A549 (cell line): ENCODE measurements at regions not wholly inside any gene's neighbourhood (a gene's known extent, or its start where the extent isn't known, plus 50 kb on each side); places are given as distances from the start of the nearest gene placed in this dataset.
A peak's percentile ranks its signal among the peaks of the same experiment; 100 is the strongest.

Experiments used
- ATAC-seq, 2 experiments: fragments of 200-7000 bp in 1 of 2; fragments of >200 bp in 1 of 2; cut with Nextera tagmentation in 1 of 2; cut with Tn5 transposase in 1 of 2; 3 replicates each; pipeline versions ENCODE4 v1.8.0 to v1.9.1; 2018 to 2020; ENCODE audit warnings: mild to moderate bottlenecking in 1 of 2, moderate library complexity in 1 of 2
- CTCF ChIA-PET: fragments of 300-600 bp; sonication (Branson Sonifier 250); formaldehyde crosslinking; extraction: SDS; loops from one replicate; lab custom pipeline; 2021; ENCODE audit warnings: antibody characterized with exemption, inconsistent platforms; lab: Yijun Ruan, JAX
- POLR2A ChIA-PET: fragments of 350-600 bp; formaldehyde crosslinking; extraction: SDS; loops from one replicate; lab custom pipeline; 2021; ENCODE audit warnings: antibody characterized with exemption, inconsistent platforms; lab: Yijun Ruan, JAX
- DNase-seq, 2 experiments: peaks; one replicate each; pipeline versions ENCODE4 v3.0.0 to v3.0.0-alpha.2; 2011 to 2016; ENCODE audit warnings: low read depth in 1 of 2, low spot score in 1 of 2
- FAIRE-seq: peaks from 2 replicates; lab custom pipeline; 2011; peaks lifted over from hg19 to GRCh38; lab: Jason Lieb, UNC
- H3K27ac ChIP-seq, 2 experiments: fragments of >200 bp; sonication (Bioruptor Twin); formaldehyde crosslinking; 3 replicates each; pipeline ENCODE4 v1.5.1; 2016 to 2017
- H3K4me1 ChIP-seq: fragments of >200 bp; sonication (Bioruptor Twin); formaldehyde crosslinking; 3 replicates; pipeline ENCODE4 v1.6.1; 2016
- H3K4me2 ChIP-seq: fragments of >200 bp; sonication (Bioruptor Twin); formaldehyde crosslinking; 3 replicates; pipeline ENCODE4 v1.6.1; 2016
- H3K4me3 ChIP-seq: fragments of >200 bp; sonication (Bioruptor Twin); formaldehyde crosslinking; 3 replicates; pipeline ENCODE4 v1.5.1; 2016
- H3K9me3 ChIP-seq: fragments of >200 bp; sonication (Bioruptor Twin); formaldehyde crosslinking; 3 replicates; pipeline ENCODE4 v1.6.1; 2016
- BHLHE40 ChIP-seq: IDR thresholded peaks from 2 replicates; pipeline ENCODE4 v1.6.1; 2012; ENCODE audit warnings: low read depth, low read length, inconsistent platforms
- CBX8 ChIP-seq: fragments of 200-600 bp; sonication (generic); IDR thresholded peaks from 2 replicates; pipeline ENCODE4 v1.6.1; 2016
- CTCF ChIP-seq: fragments of >200 bp; sonication (Bioruptor Twin); formaldehyde crosslinking; IDR thresholded peaks from 3 replicates; pipeline ENCODE4 v1.5.1; 2016
- EP300 ChIP-seq, 2 experiments: fragments of >200 bp; sonication (Bioruptor Twin); formaldehyde crosslinking; IDR thresholded peaks; 2 replicates in 1 of 2; 3 replicates in 1 of 2; pipeline ENCODE4 v1.6.1; 2016 to 2017
- KDM1A ChIP-seq: fragments of 200-600 bp; sonication (generic); IDR thresholded peaks from 2 replicates; pipeline ENCODE4 v1.6.1; 2016; ENCODE audit warnings: low read depth, mild to moderate bottlenecking
- MAFK ChIP-seq: fragments of 450-650 bp; IDR thresholded peaks from 2 replicates; pipeline ENCODE4 v1.6.1; 2014; ENCODE audit not compliant: partially characterized antibody
- MYC ChIP-seq: IDR thresholded peaks from 2 replicates; pipeline ENCODE4 v1.6.1; 2012; ENCODE audit warnings: mild to moderate bottlenecking, inconsistent platforms, low read length, improper control_type of control experiment, borderline replicate concordance
- RAD21 ChIP-seq, 2 experiments: fragments of >200 bp in 1 of 2; sonication (Bioruptor Twin) in 1 of 2; formaldehyde crosslinking in 1 of 2; IDR thresholded peaks in 1 of 2; conservative IDR thresholded peaks in 1 of 2; 2 replicates in 1 of 2; 3 replicates in 1 of 2; pipeline ENCODE4 v1.6.1; 2012 to 2018; ENCODE audit warnings: inconsistent platforms in 1 of 2
- RFX5 ChIP-seq: fragments of 450-650 bp; IDR thresholded peaks from 2 replicates; pipeline ENCODE4 v1.7.1; 2014; ENCODE audit warnings: antibody characterized with exemption, mild to moderate bottlenecking, moderate library complexity
- SMC3 ChIP-seq: fragments of >200 bp; sonication (Bioruptor Twin); formaldehyde crosslinking; IDR thresholded peaks from 3 replicates; pipeline ENCODE4 v1.6.1; 2018; ENCODE audit warnings: inconsistent platforms
- WGBS: methylation state at CpG from one replicate; pipeline ENCODE4 v1.1.6; 2017; ENCODE audit errors: missing lambda C conversion rate; 5-methylcytosine and 5-hydroxymethylcytosine counted together
- TF ChIP-seq, protein P1 (sequence below): fragments of >200 bp; sonication (Bioruptor Twin); formaldehyde crosslinking; IDR thresholded peaks from 3 replicates; pipeline ENCODE4 v1.6.1; 2016
- TF ChIP-seq, protein P2 (sequence below): IDR thresholded peaks from 2 replicates; pipeline ENCODE4 v1.6.1; 2012
- TF ChIP-seq, protein P3 (sequence below): IDR thresholded peaks from 2 replicates; pipeline ENCODE4 v1.6.1; 2012; ENCODE audit warnings: low read depth, borderline replicate concordance

DNA sequence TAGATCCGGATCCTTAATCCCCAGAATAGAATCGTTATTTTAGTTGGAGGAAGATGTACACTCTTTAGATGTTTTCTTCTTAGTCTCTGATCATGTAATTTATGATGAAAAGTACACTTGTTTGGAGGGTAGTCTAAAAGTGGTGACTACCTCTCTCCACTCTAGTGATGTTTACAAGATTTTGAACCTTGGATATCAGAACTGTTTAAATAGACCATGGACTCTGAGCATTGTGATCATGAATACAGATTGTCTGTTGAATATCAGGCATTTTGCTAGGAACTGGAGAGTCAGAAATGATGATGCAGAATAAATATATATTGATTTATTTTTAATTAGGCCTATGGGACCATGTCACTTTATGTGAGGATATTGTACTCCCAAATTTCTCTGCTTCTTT, 706.3 kb upstream of the WWC1 start:
- ATAC-seq (no peak), FAIRE-seq (no peak), DNase-seq (no peak)
- Histone ChIP-seq H3K4me3 (no peak overlapping the region), H3K27ac (no peak overlapping the region), H3K4me2 (no peak overlapping the region), H3K4me1 (peaks cover 6% of the 10 kb centered on the region; the same call in 1 of the 3 replicates), H3K9me3 (no peaks in the 10 kb centered on the region)
- TF ChIP-seq, protein P1, sequence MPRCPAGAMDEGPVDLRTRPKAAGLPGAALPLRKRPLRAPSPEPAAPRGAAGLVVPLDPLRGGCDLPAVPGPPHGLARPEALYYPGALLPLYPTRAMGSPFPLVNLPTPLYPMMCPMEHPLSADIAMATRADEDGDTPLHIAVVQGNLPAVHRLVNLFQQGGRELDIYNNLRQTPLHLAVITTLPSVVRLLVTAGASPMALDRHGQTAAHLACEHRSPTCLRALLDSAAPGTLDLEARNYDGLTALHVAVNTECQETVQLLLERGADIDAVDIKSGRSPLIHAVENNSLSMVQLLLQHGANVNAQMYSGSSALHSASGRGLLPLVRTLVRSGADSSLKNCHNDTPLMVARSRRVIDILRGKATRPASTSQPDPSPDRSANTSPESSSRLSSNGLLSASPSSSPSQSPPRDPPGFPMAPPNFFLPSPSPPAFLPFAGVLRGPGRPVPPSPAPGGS: no peak
- TF ChIP-seq KDM1A: no peak
- 68% methylated on average over 2 of the region's 2 CpGs for WGBS
- POLR2A ChIA-PET: no interaction called here
- CTCF ChIA-PET: interaction anchor here (5.0 kb wide), 1 partner anchor 462 kb away, joined by 43 read pairs; no protein-coding TSS in a partner anchor

DNA sequence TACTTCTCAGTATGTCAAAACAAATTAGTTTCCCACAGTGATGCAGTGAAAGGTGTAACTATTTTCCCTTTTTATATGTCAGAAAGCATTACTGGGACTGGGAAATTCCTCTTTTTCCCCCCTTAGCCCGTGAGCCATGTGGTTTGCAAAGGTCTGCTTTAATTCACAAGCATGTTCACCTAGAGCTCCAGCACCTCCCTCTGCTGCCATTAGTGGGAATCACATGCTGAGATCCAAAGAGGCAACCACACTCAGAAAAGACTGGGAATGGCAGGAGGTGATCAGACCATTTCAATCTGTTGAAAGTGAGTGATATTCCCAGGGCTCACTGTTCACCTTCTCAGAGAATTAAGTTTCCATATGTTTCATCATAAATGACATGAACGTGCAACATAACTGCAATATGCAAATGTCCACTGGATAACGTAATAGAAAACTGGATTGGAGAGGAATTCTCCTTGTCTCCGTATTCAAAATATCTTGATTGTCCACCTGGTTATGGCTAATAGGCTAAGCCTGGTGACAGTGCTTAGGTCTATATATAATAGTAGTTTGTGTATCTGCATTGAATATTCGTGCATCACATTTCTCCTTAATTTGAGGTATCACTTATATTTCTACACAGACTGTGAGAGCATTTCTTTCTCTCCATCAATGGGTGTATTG, 703.5 kb upstream of the WWC1 start:
- TF ChIP-seq RAD21 (conservative IDR thresholded peaks at IDR 0.05 in 1 of 2, IDR thresholded peaks at IDR 0.05 in 1 of 2): peak; percentile 34 to 50; a peak in 2 of 5 replicates
- TF ChIP-seq, protein P2, sequence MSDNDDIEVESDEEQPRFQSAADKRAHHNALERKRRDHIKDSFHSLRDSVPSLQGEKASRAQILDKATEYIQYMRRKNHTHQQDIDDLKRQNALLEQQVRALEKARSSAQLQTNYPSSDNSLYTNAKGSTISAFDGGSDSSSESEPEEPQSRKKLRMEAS: peak; percentile 41; the same call in 1 of the 2 replicates
- TF ChIP-seq SMC3: peak; percentile 51; the same call in 2 of the 3 replicates
- no peak for TF ChIP-seq BHLHE40
- peak; percentile 33 for TF ChIP-seq CTCF
- TF ChIP-seq RFX5: no peak
- no peak for TF ChIP-seq MYC
- Histone ChIP-seq H3K4me3 (no peak overlapping the region), H3K27ac (no peak overlapping the region), H3K4me2 (no peak overlapping the region), H3K4me1 (peaks cover 14% of the 10 kb centered on the region), H3K9me3 (no peaks in the 10 kb centered on the region)
- CTCF ChIA-PET: interaction anchor here (0.6 to 3.4 kb wide), 8 partner anchors 14 to 636 kb away, joined by 3 to 14 read pairs (median 3); no protein-coding TSS in a partner anchor
- 44% methylated on average over 5 of the region's 5 CpGs for WGBS
- FAIRE-seq (no peak), DNase-seq (peak; percentile 40 to 56), ATAC-seq (peak; percentile 93 to 97)
- POLR2A ChIA-PET: no interaction called here

DNA sequence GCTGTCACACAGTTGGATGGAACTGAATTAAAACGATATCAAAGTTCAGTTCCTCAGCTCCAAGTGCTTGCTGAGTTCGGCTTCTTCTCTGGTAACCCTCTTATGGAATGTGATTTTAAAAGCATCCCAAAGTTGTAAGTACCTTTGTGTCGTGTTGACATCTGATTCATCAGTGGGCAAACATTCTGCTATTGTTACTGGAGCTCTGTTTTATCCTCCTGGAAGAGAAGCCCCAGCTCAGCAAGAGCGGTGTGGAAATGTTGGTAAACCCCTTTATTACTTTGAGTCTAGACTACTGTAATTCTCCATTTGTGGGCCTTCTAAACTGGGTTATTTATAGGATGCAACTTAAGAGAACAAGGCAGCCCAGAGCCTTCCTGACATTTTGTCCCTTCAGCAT, 699.3 kb upstream of the WWC1 start:
- WGBS: 10% methylated on average over 4 of the region's 4 CpGs
- no peak for FAIRE-seq

More for the DNA sequence above, 699.3 kb upstream of the WWC1 start:
- Histone ChIP-seq H3K4me3 (no peak overlapping the region), H3K4me1 (peaks cover 12% of the 10 kb centered on the region), H3K4me2 (peak overlapping the region; percentile 25), H3K27ac (peak overlapping the region in 1 of 2 experiments; percentile 31; a peak in 2 of 6 replicates), H3K9me3 (no peaks in the 10 kb centered on the region)
- POLR2A ChIA-PET: no interaction called here
- TF ChIP-seq, protein P3, sequence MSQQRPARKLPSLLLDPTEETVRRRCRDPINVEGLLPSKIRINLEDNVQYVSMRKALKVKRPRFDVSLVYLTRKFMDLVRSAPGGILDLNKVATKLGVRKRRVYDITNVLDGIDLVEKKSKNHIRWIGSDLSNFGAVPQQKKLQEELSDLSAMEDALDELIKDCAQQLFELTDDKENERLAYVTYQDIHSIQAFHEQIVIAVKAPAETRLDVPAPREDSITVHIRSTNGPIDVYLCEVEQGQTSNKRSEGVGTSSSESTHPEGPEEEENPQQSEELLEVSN: no peak
- TF ChIP-seq EP300 (IDR thresholded peaks at IDR 0.05): no peak
- TF ChIP-seq MAFK: peak; percentile 69
- TF ChIP-seq, protein P1: no peak
- no peak for TF ChIP-seq CBX8
- CTCF ChIA-PET: interaction anchor here (1.0 to 1.9 kb wide), 4 partner anchors 9 to 455 kb away, joined by 3 to 12 read pairs (median 6); no protein-coding TSS in a partner anchor
- DNase-seq (peak in 1 of 2 experiments; percentile 38), ATAC-seq (peak in 1 of 2 experiments; percentile 74; a peak in 3 of 6 replicates)
